ENCODE measurements at regions not wholly inside any gene's neighbourhood (a gene's known extent, or its start where the extent isn't known, plus 50 kb on each side); places are given as distances from the start of the nearest gene placed in this dataset.

GRCh38 chr3:147645761-147646160 lies 236.6 kb downstream of the ZIC1 start:
- TF ChIP-seq, protein P1, sequence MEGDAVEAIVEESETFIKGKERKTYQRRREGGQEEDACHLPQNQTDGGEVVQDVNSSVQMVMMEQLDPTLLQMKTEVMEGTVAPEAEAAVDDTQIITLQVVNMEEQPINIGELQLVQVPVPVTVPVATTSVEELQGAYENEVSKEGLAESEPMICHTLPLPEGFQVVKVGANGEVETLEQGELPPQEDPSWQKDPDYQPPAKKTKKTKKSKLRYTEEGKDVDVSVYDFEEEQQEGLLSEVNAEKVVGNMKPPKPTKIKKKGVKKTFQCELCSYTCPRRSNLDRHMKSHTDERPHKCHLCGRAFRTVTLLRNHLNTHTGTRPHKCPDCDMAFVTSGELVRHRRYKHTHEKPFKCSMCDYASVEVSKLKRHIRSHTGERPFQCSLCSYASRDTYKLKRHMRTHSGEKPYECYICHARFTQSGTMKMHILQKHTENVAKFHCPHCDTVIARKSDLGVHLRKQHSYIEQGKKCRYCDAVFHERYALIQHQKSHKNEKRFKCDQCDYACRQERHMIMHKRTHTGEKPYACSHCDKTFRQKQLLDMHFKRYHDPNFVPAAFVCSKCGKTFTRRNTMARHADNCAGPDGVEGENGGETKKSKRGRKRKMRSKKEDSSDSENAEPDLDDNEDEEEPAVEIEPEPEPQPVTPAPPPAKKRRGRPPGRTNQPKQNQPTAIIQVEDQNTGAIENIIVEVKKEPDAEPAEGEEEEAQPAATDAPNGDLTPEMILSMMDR (IDR thresholded peaks at IDR 0.05) = no peak
- no peak for TF ChIP-seq POLR2A (IDR thresholded peaks at IDR 0.05)
